ENCODE measurements at regions not wholly inside any gene's neighbourhood (a gene's known extent, or its start where the extent isn't known, plus 50 kb on each side); places are given as distances from the start of the nearest gene placed in this dataset.

DNA sequence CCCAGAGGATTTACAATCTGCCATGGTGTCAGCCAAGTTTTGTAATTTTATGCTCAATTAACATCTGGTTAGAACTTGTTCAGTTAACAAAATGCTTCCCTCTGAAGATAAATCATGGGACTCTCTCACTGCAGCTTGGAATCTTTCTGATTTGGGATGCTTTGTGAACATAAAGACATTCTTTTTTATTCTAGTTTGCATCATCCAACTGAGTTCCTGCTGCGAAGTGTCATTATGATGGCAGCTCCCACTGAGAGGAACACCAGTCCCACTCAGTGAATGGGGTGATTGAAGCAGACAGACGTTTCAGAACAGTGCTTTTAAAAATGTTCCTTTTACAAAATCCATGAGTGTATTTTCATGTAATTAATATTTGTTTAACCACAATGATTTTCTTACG lies 863.8 kb downstream of the TLE4 start:
- no peak overlapping the region for H4K5ac ChIP-seq (ENCODE audit: insufficient read length, low read depth, low read length)
- H3K23me2 ChIP-seq (ENCODE audit: insufficient read length, low read depth, low read length, poor library complexity, severe bottlenecking), result no peaks in the 10 kb centered on the region
- no peak overlapping the region for H3K23ac ChIP-seq (ENCODE audit: insufficient read length, low read depth, low read length)
- H3K4me2 ChIP-seq (ENCODE audit: insufficient read depth, insufficient read length, low read length), result no peak overlapping the region
- no peak for DNase-seq
- no peaks in the 10 kb centered on the region for H3K79me1 ChIP-seq (ENCODE audit: insufficient read depth, low read depth, low read length, poor library complexity, severe bottlenecking)
- no peak overlapping the region for H3K56ac ChIP-seq (ENCODE audit: insufficient read length, low read depth, low read length)
- H3K4me1 Mint-ChIP-seq, result peaks cover 0 to 5% of the 10 kb centered on the region in 2 experiments; a peak in 1 of 4 replicates
- no peaks in the 10 kb centered on the region for H3K79me2 ChIP-seq (ENCODE audit: insufficient read depth, low read length)
- no peak overlapping the region for H3K14ac ChIP-seq (ENCODE audit: insufficient read depth, low read length)
- no peak overlapping the region; a peak in 1 of 7 replicates for H3K27ac Mint-ChIP-seq
- H3T11ph ChIP-seq (ENCODE audit: low read length), result no peak overlapping the region
- no peaks in the 10 kb centered on the region for H3K27me3 Mint-ChIP-seq (ENCODE audit: low read depth)
- H3K27me3 ChIP-seq (ENCODE audit: insufficient read depth, low read length), result no peaks in the 10 kb centered on the region
- no peak overlapping the region for H2AK5ac ChIP-seq (ENCODE audit: insufficient read length, low read length)
- H4K20me1 ChIP-seq (ENCODE audit: control insufficient read depth, insufficient read depth, insufficient read length), result no peaks in the 10 kb centered on the region
- no peak overlapping the region for H2BK5ac ChIP-seq (ENCODE audit: insufficient read length, low read length)
- H2BK15ac ChIP-seq (ENCODE audit: low read depth, low read length), result no peak overlapping the region
- no peaks in the 10 kb centered on the region for H3K9me3 Mint-ChIP-seq
- no peaks in the 10 kb centered on the region for H3K9me3 ChIP-seq (ENCODE audit: control insufficient read depth, low read depth, low read length)
- H3K18ac ChIP-seq (ENCODE audit: insufficient read length, low read depth, low read length), result no peak overlapping the region
- H4K8ac ChIP-seq (replicated peaks; ENCODE audit: insufficient read length, low read depth, low read length), result no peak overlapping the region
- TF ChIP-seq, protein P1, sequence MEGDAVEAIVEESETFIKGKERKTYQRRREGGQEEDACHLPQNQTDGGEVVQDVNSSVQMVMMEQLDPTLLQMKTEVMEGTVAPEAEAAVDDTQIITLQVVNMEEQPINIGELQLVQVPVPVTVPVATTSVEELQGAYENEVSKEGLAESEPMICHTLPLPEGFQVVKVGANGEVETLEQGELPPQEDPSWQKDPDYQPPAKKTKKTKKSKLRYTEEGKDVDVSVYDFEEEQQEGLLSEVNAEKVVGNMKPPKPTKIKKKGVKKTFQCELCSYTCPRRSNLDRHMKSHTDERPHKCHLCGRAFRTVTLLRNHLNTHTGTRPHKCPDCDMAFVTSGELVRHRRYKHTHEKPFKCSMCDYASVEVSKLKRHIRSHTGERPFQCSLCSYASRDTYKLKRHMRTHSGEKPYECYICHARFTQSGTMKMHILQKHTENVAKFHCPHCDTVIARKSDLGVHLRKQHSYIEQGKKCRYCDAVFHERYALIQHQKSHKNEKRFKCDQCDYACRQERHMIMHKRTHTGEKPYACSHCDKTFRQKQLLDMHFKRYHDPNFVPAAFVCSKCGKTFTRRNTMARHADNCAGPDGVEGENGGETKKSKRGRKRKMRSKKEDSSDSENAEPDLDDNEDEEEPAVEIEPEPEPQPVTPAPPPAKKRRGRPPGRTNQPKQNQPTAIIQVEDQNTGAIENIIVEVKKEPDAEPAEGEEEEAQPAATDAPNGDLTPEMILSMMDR (conservative IDR thresholded peaks at IDR 0.05), result no peak
- H2BK120ac ChIP-seq (ENCODE audit: low read depth, low read length, poor library complexity, severe bottlenecking), result no peak overlapping the region
- no peak overlapping the region for H3K4ac ChIP-seq (ENCODE audit: low read depth, low read length)
- H3K9ac ChIP-seq (ENCODE audit: extremely low read depth, insufficient read length, low read length), result no peak overlapping the region
- no peak overlapping the region for H2BK20ac ChIP-seq (ENCODE audit: low read depth, low read length, poor library complexity, severe bottlenecking)
- H3K4me3 Mint-ChIP-seq, result no peak overlapping the region
- no peaks in the 10 kb centered on the region for H3K4me1 ChIP-seq (ENCODE audit: insufficient read depth, low read length)
- no peak overlapping the region for H3K27ac ChIP-seq (ENCODE audit: insufficient read length, low read depth, low read length)
- H2BK12ac ChIP-seq (ENCODE audit: insufficient read length, low read depth, low read length), result no peak overlapping the region
- WGBS (ENCODE audit: extremely low coverage, insufficient read length, low lambda C conversion rate), result no CpG with 5 or more reads among the region's 3 CpGs
- no peaks in the 10 kb centered on the region for H3K36me3 Mint-ChIP-seq (ENCODE audit: insufficient read depth in 1 of 3, low read depth in 3 of 3)
- H4K91ac ChIP-seq (ENCODE audit: insufficient read length, low read depth, low read length), result no peak overlapping the region
- H2AFZ ChIP-seq (ENCODE audit: low read length), result no peak overlapping the region

All from H9 (cell line).